Activated naive CD4-positive, alpha-beta T cell treated with anti-CD3 and anti-CD28 coated beads, Interleukin-2, amount 50 U/mL, for 24 hours (primary cell): ENCODE measurements at regions not wholly inside any gene's neighbourhood (a gene's known extent, or its start where the extent isn't known, plus 50 kb on each side); places are given as distances from the start of the nearest gene placed in this dataset.
"Not testable (repeated sequence)": the region's sequence is repeated elsewhere in the genome, so short reads cannot be mapped to it uniquely, and the experiment has no call there.

Experiments
- H3K27ac Mint-ChIP-seq: one replicate; pipeline ENCODE4 v1.8.0; 2021; ENCODE audit warnings: mild to moderate bottlenecking, mixed read lengths
- H3K27me3 Mint-ChIP-seq: one replicate; pipeline ENCODE4 v1.8.0; 2021; ENCODE audit warnings: mixed read lengths
- H3K36me3 Mint-ChIP-seq: one replicate; pipeline ENCODE4 v1.8.0; 2021; ENCODE audit warnings: mixed read lengths
- H3K4me1 Mint-ChIP-seq: one replicate; pipeline ENCODE4 v1.8.0; 2021; ENCODE audit warnings: mixed read lengths
- H3K4me3 Mint-ChIP-seq: one replicate; pipeline ENCODE4 v1.8.0; 2021; ENCODE audit warnings: mild to moderate bottlenecking, mixed read lengths
- H3K9me3 Mint-ChIP-seq: one replicate; pipeline ENCODE4 v1.8.0; 2021; ENCODE audit warnings: mixed read lengths

GRCh38 chr7:135872861-135873260, 104.3 kb downstream of the MTPN start:
- H3K4me3 Mint-ChIP-seq, H3K9me3 Mint-ChIP-seq, H3K36me3 Mint-ChIP-seq, H3K4me1 Mint-ChIP-seq, H3K27ac Mint-ChIP-seq, H3K27me3 Mint-ChIP-seq: not testable (repeated sequence)

- no peaks in the 10 kb centered on the region for H3K9me3 Mint-ChIP-seq
- no peaks in the 10 kb centered on the region for H3K36me3 Mint-ChIP-seq
- no peak overlapping the region for H3K27ac Mint-ChIP-seq
- H3K27me3 Mint-ChIP-seq = no peaks in the 10 kb centered on the region
- H3K4me3 Mint-ChIP-seq = no peak overlapping the region
- no peaks in the 10 kb centered on the region for H3K4me1 Mint-ChIP-seq
These were observed 114.2 kb upstream of the FAM180A start for GRCh38 chr7:135862586-135863340.

GRCh38 chr7:135859538-135859937, 110.9 kb upstream of the FAM180A start:
- H3K4me1 Mint-ChIP-seq = no peaks in the 10 kb centered on the region
- H3K36me3 Mint-ChIP-seq = no peaks in the 10 kb centered on the region
- H3K4me3 Mint-ChIP-seq = no peak overlapping the region
- no peak overlapping the region for H3K27ac Mint-ChIP-seq
- H3K27me3 Mint-ChIP-seq = no peaks in the 10 kb centered on the region
- no peaks in the 10 kb centered on the region for H3K9me3 Mint-ChIP-seq

- H3K27me3 Mint-ChIP-seq = no peaks in the 10 kb centered on the region
These were observed 110.2 kb upstream of the FAM180A start for GRCh38 chr7:135858851-135859250.

GRCh38 chr7:135858379-135858778, 109.8 kb upstream of the FAM180A start:
- Mint-ChIP-seq H3K4me1 (no peaks in the 10 kb centered on the region), H3K27ac (no peak overlapping the region), H3K36me3 (no peaks in the 10 kb centered on the region), H3K9me3 (no peaks in the 10 kb centered on the region), H3K4me3 (no peak overlapping the region), H3K27me3 (no peaks in the 10 kb centered on the region)

More at GRCh38 chr7:135858851-135859250, 110.2 kb upstream of the FAM180A start:
- no peaks in the 10 kb centered on the region for H3K9me3 Mint-ChIP-seq
- H3K4me1 Mint-ChIP-seq = no peaks in the 10 kb centered on the region
- H3K27ac Mint-ChIP-seq = no peak overlapping the region
- no peaks in the 10 kb centered on the region for H3K36me3 Mint-ChIP-seq
- no peak overlapping the region for H3K4me3 Mint-ChIP-seq

- Mint-ChIP-seq H3K27ac (no peak overlapping the region), H3K9me3 (no peaks in the 10 kb centered on the region), H3K27me3 (no peaks in the 10 kb centered on the region), H3K36me3 (no peaks in the 10 kb centered on the region), H3K4me3 (no peak overlapping the region), H3K4me1 (no peaks in the 10 kb centered on the region)
These were observed 109.1 kb upstream of the FAM180A start for GRCh38 chr7:135857519-135858274.

GRCh38 chr7:135856356-135857144, 107.9 kb upstream of the FAM180A start:
- H3K4me1 Mint-ChIP-seq = no peaks in the 10 kb centered on the region
- no peaks in the 10 kb centered on the region for H3K36me3 Mint-ChIP-seq
- H3K27ac Mint-ChIP-seq = no peak overlapping the region
- H3K27me3 Mint-ChIP-seq = no peaks in the 10 kb centered on the region
- no peak overlapping the region for H3K4me3 Mint-ChIP-seq
- H3K9me3 Mint-ChIP-seq = no peaks in the 10 kb centered on the region

GRCh38 chr7:135855846-135856245, 107.2 kb upstream of the FAM180A start:
- Mint-ChIP-seq H3K27me3 (no peaks in the 10 kb centered on the region), H3K4me1 (no peaks in the 10 kb centered on the region), H3K27ac (no peak overlapping the region), H3K4me3 (no peak overlapping the region), H3K36me3 (no peaks in the 10 kb centered on the region), H3K9me3 (no peaks in the 10 kb centered on the region)

- no peak overlapping the region for H3K27ac Mint-ChIP-seq
- H3K4me3 Mint-ChIP-seq = no peak overlapping the region
- H3K27me3 Mint-ChIP-seq = no peaks in the 10 kb centered on the region
- H3K4me1 Mint-ChIP-seq = no peaks in the 10 kb centered on the region
- H3K36me3 Mint-ChIP-seq = no peaks in the 10 kb centered on the region
- H3K9me3 Mint-ChIP-seq = no peaks in the 10 kb centered on the region
These were observed 104.9 kb upstream of the FAM180A start for GRCh38 chr7:135853499-135853898.

GRCh38 chr7:135853008-135853407, 104.4 kb upstream of the FAM180A start:
- no peak overlapping the region for H3K4me3 Mint-ChIP-seq
- no peaks in the 10 kb centered on the region for H3K36me3 Mint-ChIP-seq
- no peak overlapping the region for H3K27ac Mint-ChIP-seq
- no peaks in the 10 kb centered on the region for H3K9me3 Mint-ChIP-seq
- H3K4me1 Mint-ChIP-seq = no peaks in the 10 kb centered on the region
- H3K27me3 Mint-ChIP-seq = no peaks in the 10 kb centered on the region

GRCh38 chr7:135847242-135847641, 98.6 kb upstream of the FAM180A start:
- H3K36me3 Mint-ChIP-seq = no peaks in the 10 kb centered on the region
- no peaks in the 10 kb centered on the region for H3K9me3 Mint-ChIP-seq
- H3K4me1 Mint-ChIP-seq = no peaks in the 10 kb centered on the region
- no peak overlapping the region for H3K4me3 Mint-ChIP-seq
- no peak overlapping the region for H3K27ac Mint-ChIP-seq
- peaks cover 2% of the 10 kb centered on the region for H3K27me3 Mint-ChIP-seq

GRCh38 chr7:135846339-135846738, 97.7 kb upstream of the FAM180A start:
- Mint-ChIP-seq H3K4me3 (no peak overlapping the region), H3K4me1 (no peaks in the 10 kb centered on the region), H3K27me3 (peaks cover 2% of the 10 kb centered on the region), H3K27ac (no peak overlapping the region), H3K9me3 (no peaks in the 10 kb centered on the region), H3K36me3 (no peaks in the 10 kb centered on the region)

- H3K4me1 Mint-ChIP-seq = no peaks in the 10 kb centered on the region
- H3K27me3 Mint-ChIP-seq = peaks cover 2% of the 10 kb centered on the region
- no peaks in the 10 kb centered on the region for H3K9me3 Mint-ChIP-seq
- no peak overlapping the region for H3K27ac Mint-ChIP-seq
- no peaks in the 10 kb centered on the region for H3K36me3 Mint-ChIP-seq
- no peak overlapping the region for H3K4me3 Mint-ChIP-seq
These were observed 96.9 kb upstream of the FAM180A start for GRCh38 chr7:135845415-135846075.

- H3K9me3 Mint-ChIP-seq = no peaks in the 10 kb centered on the region
- no peaks in the 10 kb centered on the region for H3K4me1 Mint-ChIP-seq
- H3K27ac Mint-ChIP-seq = no peak overlapping the region
- no peak overlapping the region for H3K4me3 Mint-ChIP-seq
- H3K36me3 Mint-ChIP-seq = no peaks in the 10 kb centered on the region
- H3K27me3 Mint-ChIP-seq = peaks cover 2% of the 10 kb centered on the region
These were observed 96.3 kb upstream of the FAM180A start for GRCh38 chr7:135844903-135845302.

GRCh38 chr7:135843214-135843613, 94.6 kb upstream of the FAM180A start:
- Mint-ChIP-seq H3K4me1 (no peaks in the 10 kb centered on the region), H3K9me3 (no peaks in the 10 kb centered on the region), H3K4me3 (no peak overlapping the region), H3K36me3 (no peaks in the 10 kb centered on the region), H3K27me3 (peaks cover 2% of the 10 kb centered on the region), H3K27ac (no peak overlapping the region)
